ENCODE measurements at regions not wholly inside any gene's neighbourhood (a gene's known extent, or its start where the extent isn't known, plus 50 kb on each side); places are given as distances from the start of the nearest gene placed in this dataset.

DNA sequence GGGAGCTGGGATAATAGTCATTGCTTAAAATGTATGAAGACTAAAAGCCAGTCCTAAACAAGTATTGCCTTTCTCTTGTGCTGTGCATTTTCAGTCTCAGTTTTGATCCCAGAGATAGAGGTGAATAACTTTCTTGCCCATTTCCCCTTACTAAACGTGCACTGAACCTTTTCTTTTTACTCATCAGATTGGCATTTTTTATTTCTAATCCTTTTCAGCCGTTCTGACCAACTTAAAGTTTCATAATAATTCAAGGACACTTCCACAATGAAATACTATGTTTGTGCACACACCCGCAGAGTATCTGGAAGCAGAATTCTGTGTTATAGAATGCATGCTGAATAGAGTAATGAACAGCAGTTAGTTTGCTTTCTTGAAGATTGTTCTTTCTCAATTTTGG lies 343.6 kb downstream of the LRRC70 start:
- ChIA-PET CTCF (ENCODE audit: partially characterized antibody) (no interaction called here), POLR2A (ENCODE audit: partially characterized antibody) (no interaction called here)
- Histone ChIP-seq H4K5ac (ENCODE audit: insufficient read length, low read depth, low read length) (no peak overlapping the region), H3K56ac (replicated peaks; ENCODE audit: insufficient read length, low read depth, low read length) (no peak overlapping the region), H3K79me2 (ENCODE audit: control insufficient read depth in 1 of 2, insufficient read depth in 2 of 2, low read length in 2 of 2) (no peaks in the 10 kb centered on the region), H2BK5ac (ENCODE audit: low read depth, low read length) (no peak overlapping the region), H3K4ac (replicated peaks; ENCODE audit: insufficient read length, low read depth, low read length) (no peak overlapping the region), H3K4me2 (ENCODE audit: insufficient read depth in 1 of 2, low read depth in 2 of 2, low read length in 2 of 2) (no peak overlapping the region), H2AFZ (ENCODE audit: low read length) (no peak overlapping the region), H3K27me3 (replicated peaks in 1 of 4; ENCODE audit: control insufficient read depth in 3 of 4, extremely low read depth in 1 of 4, insufficient read depth in 3 of 4, low read length in 3 of 4) (no peaks in the 10 kb centered on the region), H2BK15ac (ENCODE audit: low read length) (no peak overlapping the region), H3K18ac (ENCODE audit: extremely low read depth, low read length) (no peak overlapping the region), H3K9me3 (ENCODE audit: insufficient read depth in 2 of 2, low read depth in 1 of 2, low read length in 1 of 2) (no peaks in the 10 kb centered on the region), H2BK20ac (ENCODE audit: low read length) (no peak overlapping the region), H4K91ac (replicated peaks; ENCODE audit: insufficient read length, low read length) (no peak overlapping the region), H3K4me1 (replicated peaks in 1 of 4; ENCODE audit: control insufficient read depth in 3 of 4, insufficient read depth in 4 of 4, low read length in 3 of 4) (no peaks in the 10 kb centered on the region), H3K23ac (ENCODE audit: insufficient read length) (no peak overlapping the region), H2BK12ac (ENCODE audit: low read depth, low read length) (no peak overlapping the region), H3K23me2 (ENCODE audit: low read depth, low read length) (no peaks in the 10 kb centered on the region), H3K79me1 (ENCODE audit: low read depth, low read length) (no peaks in the 10 kb centered on the region), H3K27ac (ENCODE audit: low read depth, low read length) (no peak overlapping the region), H3K36me3 (ENCODE audit: control insufficient read depth in 2 of 4, insufficient read depth in 4 of 4, low read length in 3 of 4) (no peaks in the 10 kb centered on the region), H2AK5ac (ENCODE audit: low read depth, low read length) (no peak overlapping the region), H4K20me1 (replicated peaks in 1 of 2; ENCODE audit: control insufficient read depth in 1 of 2, insufficient read depth in 2 of 2, low read length in 2 of 2) (no peaks in the 10 kb centered on the region), H2BK120ac (replicated peaks; ENCODE audit: low read depth, low read length) (no peak overlapping the region), H4K8ac (ENCODE audit: extremely low read depth, insufficient read depth, low read length) (no peak overlapping the region), H3K14ac (ENCODE audit: insufficient read length) (no peak overlapping the region), H3K4me3 (ENCODE audit: extremely low read depth in 1 of 4, insufficient read depth in 2 of 4, low read depth in 3 of 4, low read length in 4 of 4) (no peak overlapping the region), H3K9ac (replicated peaks in 1 of 4; ENCODE audit: extremely low read depth in 1 of 4, low read depth in 3 of 4, low read length in 3 of 4) (no peak overlapping the region)
- DNase-seq (ENCODE audit: low read depth in 1 of 2, low spot score in 2 of 2): no peak
- 78% methylated on average over 3 of the region's 3 CpGs; no CpG with 5 or more reads in 1 of the 2 experiments for WGBS, 2 experiments (ENCODE audit: extremely low coverage in 1 of 2, insufficient coverage in 1 of 2, insufficient read length in 1 of 2, insufficient replicate concordance in 2 of 2, low coverage in 1 of 2, low lambda C conversion rate in 2 of 2, missing lambda C conversion rate in 1 of 2)
- no peak for FAIRE-seq
- TF ChIP-seq SUZ12 (IDR thresholded peaks at IDR 0.05; ENCODE audit: low read length): no peak
- no peak for TF ChIP-seq TAF7 (optimal IDR thresholded peaks at IDR 0.05; ENCODE audit: borderline replicate concordance, low read depth, low read length)
- TF ChIP-seq, protein P1, sequence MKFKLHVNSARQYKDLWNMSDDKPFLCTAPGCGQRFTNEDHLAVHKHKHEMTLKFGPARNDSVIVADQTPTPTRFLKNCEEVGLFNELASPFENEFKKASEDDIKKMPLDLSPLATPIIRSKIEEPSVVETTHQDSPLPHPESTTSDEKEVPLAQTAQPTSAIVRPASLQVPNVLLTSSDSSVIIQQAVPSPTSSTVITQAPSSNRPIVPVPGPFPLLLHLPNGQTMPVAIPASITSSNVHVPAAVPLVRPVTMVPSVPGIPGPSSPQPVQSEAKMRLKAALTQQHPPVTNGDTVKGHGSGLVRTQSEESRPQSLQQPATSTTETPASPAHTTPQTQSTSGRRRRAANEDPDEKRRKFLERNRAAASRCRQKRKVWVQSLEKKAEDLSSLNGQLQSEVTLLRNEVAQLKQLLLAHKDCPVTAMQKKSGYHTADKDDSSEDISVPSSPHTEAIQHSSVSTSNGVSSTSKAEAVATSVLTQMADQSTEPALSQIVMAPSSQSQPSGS (IDR thresholded peaks at IDR 0.05; ENCODE audit: low read length): no peak
- no peak for TF ChIP-seq BCL11A (IDR thresholded peaks at IDR 0.05; ENCODE audit: low read depth in 2 of 2, low read length in 2 of 2)
- TF ChIP-seq NRF1 (IDR thresholded peaks at IDR 0.05; ENCODE audit: low read depth, low read length): no peak

All from H1 (cell line).